HG02763 (cell line): ENCODE measurements at regions not wholly inside any gene's neighbourhood (a gene's known extent, or its start where the extent isn't known, plus 50 kb on each side); places are given as distances from the start of the nearest gene placed in this dataset.
"Not testable (repeated sequence)": the region's sequence is repeated elsewhere in the genome, so short reads cannot be mapped to it uniquely, and the experiment has no call there.

Experiments used
- ATAC-seq: cut with Tn5 transposase; IDR thresholded peaks from one replicate; pipeline ENCODE4 v1.9.1; 2021; ENCODE audit warnings: mild to moderate bottlenecking, moderate library complexity; ENCODE audit not compliant: unreplicated experiment

- no peak for ATAC-seq
Observed at GRCh38 chr15:100766243-100767000, 113.2 kb upstream of the ALDH1A3 start.

- ATAC-seq = no peak
Observed at GRCh38 chr15:100767001-100767825, 112.4 kb upstream of the ALDH1A3 start.

GRCh38 chr15:100768501-100768931 lies 111.1 kb upstream of the ALDH1A3 start:
- no peak for ATAC-seq

GRCh38 chr15:100769043-100769974 lies 110.3 kb upstream of the ALDH1A3 start:
- ATAC-seq = no peak

- ATAC-seq = no peak
Observed at GRCh38 chr15:100769975-100770340, 109.7 kb upstream of the ALDH1A3 start.

GRCh38 chr15:100770661-100771584 lies 108.7 kb upstream of the ALDH1A3 start:
- ATAC-seq = no peak

- ATAC-seq = no peak
Observed at GRCh38 chr15:100771746-100772145, 107.9 kb upstream of the ALDH1A3 start.

GRCh38 chr15:100772478-100772877 lies 107.2 kb upstream of the ALDH1A3 start:
- ATAC-seq = no peak

GRCh38 chr15:100772892-100773520 lies 106.6 kb upstream of the ALDH1A3 start:
- ATAC-seq = no peak

- not testable (repeated sequence) for ATAC-seq
Observed at GRCh38 chr15:100774044-100774443, 105.6 kb upstream of the ALDH1A3 start.

GRCh38 chr15:100775581-100776185 lies 103.9 kb upstream of the ALDH1A3 start:
- ATAC-seq = no peak

- no peak for ATAC-seq
Observed at GRCh38 chr15:100777821-100778220, 101.8 kb upstream of the ALDH1A3 start.

GRCh38 chr15:100778831-100779288 lies 100.8 kb upstream of the ALDH1A3 start:
- no peak for ATAC-seq

GRCh38 chr15:100779331-100780207 lies 100.1 kb upstream of the ALDH1A3 start:
- ATAC-seq = no peak

- ATAC-seq = no peak
Observed at GRCh38 chr15:100780208-100780800, 99.3 kb upstream of the ALDH1A3 start.

GRCh38 chr15:100781061-100781960 lies 98.3 kb upstream of the ALDH1A3 start:
- no peak for ATAC-seq
